ENCODE measurements at regions not wholly inside any gene's neighbourhood (a gene's known extent, or its start where the extent isn't known, plus 50 kb on each side); places are given as distances from the start of the nearest gene placed in this dataset.

DNA sequence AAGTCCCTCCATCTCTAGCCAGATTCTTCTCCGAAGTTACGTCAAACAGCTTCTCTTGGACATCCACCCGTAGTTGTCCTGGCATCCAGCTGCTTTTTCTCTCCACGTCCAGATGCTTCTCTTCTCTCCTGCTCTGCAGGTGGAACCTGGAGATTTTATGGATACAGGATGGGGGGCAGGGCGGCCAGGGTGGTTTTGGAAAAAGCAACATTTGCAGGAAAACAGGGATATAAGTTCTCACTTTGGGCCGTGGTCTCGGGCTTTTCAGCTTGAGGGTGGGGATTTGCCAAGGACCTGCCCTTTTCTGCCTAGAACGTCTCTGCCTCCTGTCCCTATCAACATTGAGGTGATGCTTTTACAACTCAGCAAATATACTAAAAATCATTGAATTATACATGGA, 1941.6 kb upstream of the C9orf72 start:
- Histone ChIP-seq H3K9me3 (ENCODE audit: control insufficient read depth, low read length) (peaks cover 13% of the 10 kb centered on the region), H3K27me3 (ENCODE audit: control insufficient read depth, insufficient read depth, low read length, poor library complexity, severe bottlenecking) (no peaks in the 10 kb centered on the region), H3K36me3 (ENCODE audit: control insufficient read depth, insufficient read depth, low read length) (no peaks in the 10 kb centered on the region), H3K27ac (ENCODE audit: low read depth, low read length) (no peak overlapping the region), H3K9ac (ENCODE audit: extremely low read depth, low read length, poor library complexity, severe bottlenecking) (no peak overlapping the region), H3K4me3 (ENCODE audit: low read length) (no peak overlapping the region), H3K4me1 (ENCODE audit: control insufficient read depth, insufficient read depth, low read length) (no peaks in the 10 kb centered on the region)
- peak; percentile 45 for DNase-seq
- H3K36me3 Mint-ChIP-seq (ENCODE audit: low read depth), result peaks cover 14% of the 10 kb centered on the region
- H3K27me3 Mint-ChIP-seq (ENCODE audit: insufficient read depth), result no peaks in the 10 kb centered on the region
- H3K9me3 Mint-ChIP-seq, result peaks cover 20% of the 10 kb centered on the region
- TF ChIP-seq, protein P1, sequence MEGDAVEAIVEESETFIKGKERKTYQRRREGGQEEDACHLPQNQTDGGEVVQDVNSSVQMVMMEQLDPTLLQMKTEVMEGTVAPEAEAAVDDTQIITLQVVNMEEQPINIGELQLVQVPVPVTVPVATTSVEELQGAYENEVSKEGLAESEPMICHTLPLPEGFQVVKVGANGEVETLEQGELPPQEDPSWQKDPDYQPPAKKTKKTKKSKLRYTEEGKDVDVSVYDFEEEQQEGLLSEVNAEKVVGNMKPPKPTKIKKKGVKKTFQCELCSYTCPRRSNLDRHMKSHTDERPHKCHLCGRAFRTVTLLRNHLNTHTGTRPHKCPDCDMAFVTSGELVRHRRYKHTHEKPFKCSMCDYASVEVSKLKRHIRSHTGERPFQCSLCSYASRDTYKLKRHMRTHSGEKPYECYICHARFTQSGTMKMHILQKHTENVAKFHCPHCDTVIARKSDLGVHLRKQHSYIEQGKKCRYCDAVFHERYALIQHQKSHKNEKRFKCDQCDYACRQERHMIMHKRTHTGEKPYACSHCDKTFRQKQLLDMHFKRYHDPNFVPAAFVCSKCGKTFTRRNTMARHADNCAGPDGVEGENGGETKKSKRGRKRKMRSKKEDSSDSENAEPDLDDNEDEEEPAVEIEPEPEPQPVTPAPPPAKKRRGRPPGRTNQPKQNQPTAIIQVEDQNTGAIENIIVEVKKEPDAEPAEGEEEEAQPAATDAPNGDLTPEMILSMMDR (conservative IDR thresholded peaks at IDR 0.05), result no peak
- H3K27ac Mint-ChIP-seq, result no peak overlapping the region
- 87 to 100% methylated on average over 2 to 8 of the region's 8 CpGs for WGBS, 2 experiments (ENCODE audit: insufficient coverage in 1 of 2, insufficient read length in 1 of 2)
- peaks cover 18% of the 10 kb centered on the region for H3K4me1 Mint-ChIP-seq
- H3K4me3 Mint-ChIP-seq, result peak overlapping the region; percentile 26

DNA sequence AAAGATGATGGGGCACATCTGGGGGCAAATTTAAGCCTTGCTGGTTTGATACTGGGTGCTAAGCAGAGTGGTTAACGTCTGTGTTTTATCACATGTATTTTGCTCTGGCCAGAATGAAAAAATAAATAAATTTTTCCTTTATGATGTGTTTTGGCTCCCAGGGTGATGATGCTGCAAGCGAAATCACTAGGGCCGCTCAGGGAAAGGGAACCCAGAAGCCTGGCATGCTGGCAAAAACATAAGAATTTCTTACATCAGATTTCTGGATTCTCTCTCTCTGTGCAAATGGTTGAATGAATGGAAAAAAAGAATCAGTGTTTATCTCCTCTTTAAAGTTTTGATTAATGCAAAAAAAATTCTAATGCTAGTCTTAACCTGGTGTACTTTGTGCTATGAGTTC, 1975.2 kb upstream of the C9orf72 start:
- Mint-ChIP-seq H3K36me3 (ENCODE audit: low read depth) (peaks cover under 1% of the 10 kb centered on the region), H3K9me3 (peaks cover 5% of the 10 kb centered on the region), H3K27ac (no peak overlapping the region), H3K4me3 (no peak overlapping the region), H3K27me3 (ENCODE audit: insufficient read depth) (no peaks in the 10 kb centered on the region), H3K4me1 (no peaks in the 10 kb centered on the region)
- WGBS, 2 experiments (ENCODE audit: insufficient coverage in 1 of 2, insufficient read length in 1 of 2), result 96% methylated on average over 3 of the region's 3 CpGs; no CpG with 5 or more reads in 1 of the 2 experiments
- DNase-seq, result no peak
- H3K4me1 ChIP-seq (ENCODE audit: control insufficient read depth, insufficient read depth, low read length), result no peaks in the 10 kb centered on the region
- TF ChIP-seq, protein P1 (conservative IDR thresholded peaks at IDR 0.05), result no peak
- H3K36me3 ChIP-seq (ENCODE audit: control insufficient read depth, insufficient read depth, low read length), result no peaks in the 10 kb centered on the region
- no peak overlapping the region for H3K4me3 ChIP-seq (ENCODE audit: low read length)
- H3K27ac ChIP-seq (ENCODE audit: low read depth, low read length), result no peak overlapping the region
- peaks cover 14% of the 10 kb centered on the region for H3K9me3 ChIP-seq (ENCODE audit: control insufficient read depth, low read length)
- no peak overlapping the region for H3K9ac ChIP-seq (ENCODE audit: extremely low read depth, low read length, poor library complexity, severe bottlenecking)
- no peaks in the 10 kb centered on the region for H3K27me3 ChIP-seq (ENCODE audit: control insufficient read depth, insufficient read depth, low read length, poor library complexity, severe bottlenecking)

DNA sequence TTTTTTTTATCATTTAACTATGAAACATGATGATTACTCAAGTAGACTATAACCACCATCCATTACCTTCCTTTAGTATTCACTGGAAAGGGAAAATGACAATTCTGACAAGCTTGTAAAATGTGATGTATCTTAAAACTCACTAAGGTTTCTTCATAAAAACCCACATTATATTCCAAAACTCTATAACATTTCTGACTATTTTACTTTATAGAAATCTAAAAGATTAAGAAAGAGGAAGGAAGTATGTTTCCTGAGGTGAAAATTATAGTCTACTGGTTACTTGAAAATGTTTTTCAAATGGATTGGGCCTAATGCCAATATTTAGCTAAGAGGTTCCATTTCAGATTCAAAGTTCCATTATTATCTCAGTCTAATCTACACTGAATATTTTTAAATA, 1982.2 kb upstream of the C9orf72 start:
- Histone ChIP-seq H3K27me3 (ENCODE audit: control insufficient read depth, insufficient read depth, low read length, poor library complexity, severe bottlenecking) (no peaks in the 10 kb centered on the region), H3K9me3 (ENCODE audit: control insufficient read depth, low read length) (peaks cover 22% of the 10 kb centered on the region), H3K9ac (ENCODE audit: extremely low read depth, low read length, poor library complexity, severe bottlenecking) (no peak overlapping the region), H3K27ac (ENCODE audit: low read depth, low read length) (no peak overlapping the region), H3K4me1 (ENCODE audit: control insufficient read depth, insufficient read depth, low read length) (no peaks in the 10 kb centered on the region), H3K36me3 (ENCODE audit: control insufficient read depth, insufficient read depth, low read length) (no peaks in the 10 kb centered on the region), H3K4me3 (ENCODE audit: low read length) (no peak overlapping the region)
- Mint-ChIP-seq H3K27me3 (ENCODE audit: insufficient read depth) (no peaks in the 10 kb centered on the region), H3K4me1 (no peaks in the 10 kb centered on the region), H3K4me3 (no peak overlapping the region), H3K36me3 (ENCODE audit: low read depth) (peaks cover 11% of the 10 kb centered on the region), H3K27ac (no peak overlapping the region), H3K9me3 (peaks cover 14% of the 10 kb centered on the region)
- no peak for DNase-seq
- TF ChIP-seq, protein P1 (conservative IDR thresholded peaks at IDR 0.05), result no peak
